HEK293T (cell line): ENCODE measurements at regions not wholly inside any gene's neighbourhood (a gene's known extent, or its start where the extent isn't known, plus 50 kb on each side); places are given as distances from the start of the nearest gene placed in this dataset.

ENCODE experiments used
- CTCF ChIA-PET: fragments of 350-600 bp; formaldehyde crosslinking; extraction: SDS; loops from one replicate; lab custom pipeline; 2021; ENCODE audit warnings: antibody characterized with exemption, inconsistent platforms; lab: Yijun Ruan, JAX
- POLR2A ChIA-PET: fragments of 350-600 bp; formaldehyde crosslinking; extraction: SDS; loops from one replicate; lab custom pipeline; 2020; ENCODE audit warnings: antibody characterized with exemption, inconsistent platforms; lab: Yijun Ruan, JAX
- DNase-seq: peaks from one replicate; pipeline ENCODE4 v3.0.0; 2012; ENCODE audit warnings: mixed read lengths; ENCODE audit errors: extremely low spot score
- ARNT ChIP-seq: fragments of 450-650 bp; IDR thresholded peaks from 2 replicates; pipeline ENCODE4 v1.6.1; 2017; ENCODE audit warnings: mild to moderate bottlenecking
- BHLHE40 ChIP-seq: fragments of 450-650 bp; IDR thresholded peaks from 2 replicates; pipeline ENCODE4 v1.6.1; 2016; ENCODE audit warnings: mild to moderate bottlenecking, moderate library complexity, borderline replicate concordance
- CTBP1 ChIP-seq: fragments of 450-650 bp; IDR thresholded peaks from 2 replicates; pipeline ENCODE4 v1.6.1; 2016; ENCODE audit warnings: borderline replicate concordance
- ELF4 ChIP-seq: fragments of 450-650 bp; IDR thresholded peaks from 2 replicates; pipeline ENCODE4 v1.6.1; 2017; ENCODE audit warnings: antibody characterized with exemption
- FOXA1 ChIP-seq: fragments of 450-650 bp; IDR thresholded peaks from 2 replicates; pipeline ENCODE4 v1.6.1; 2016; ENCODE audit warnings: mild to moderate bottlenecking
- FOXK2 ChIP-seq: fragments of 450-650 bp; IDR thresholded peaks from 2 replicates; pipeline ENCODE4 v1.6.1; 2016; ENCODE audit warnings: mild to moderate bottlenecking
- FOXM1 ChIP-seq: fragments of 450-650 bp; IDR thresholded peaks from 2 replicates; pipeline ENCODE4 v1.6.1; 2017; ENCODE audit warnings: mild to moderate bottlenecking, borderline replicate concordance
- HDGF ChIP-seq: fragments of 450-650 bp; IDR thresholded peaks from 2 replicates; pipeline ENCODE4 v1.6.1; 2017; ENCODE audit warnings: antibody characterized with exemption, borderline replicate concordance
- L3MBTL2 ChIP-seq: fragments of 450-650 bp; conservative IDR thresholded peaks from 2 replicates; pipeline ENCODE4 v1.6.1; 2016; ENCODE audit warnings: mild to moderate bottlenecking
- LEF1 ChIP-seq: fragments of 450-650 bp; IDR thresholded peaks from 2 replicates; pipeline ENCODE4 v1.6.1; 2017; ENCODE audit warnings: mild to moderate bottlenecking, borderline replicate concordance
- NFRKB ChIP-seq: fragments of 450-650 bp; IDR thresholded peaks from 2 replicates; pipeline ENCODE4 v1.6.1; 2016; ENCODE audit warnings: mild to moderate bottlenecking, moderate library complexity
- PKNOX1 ChIP-seq: fragments of 450-650 bp; IDR thresholded peaks from 2 replicates; pipeline ENCODE4 v1.6.1; 2016
- SP1 ChIP-seq: fragments of 450-650 bp; IDR thresholded peaks from 2 replicates; pipeline ENCODE4 v1.6.1; 2017
- SUZ12 ChIP-seq: fragments of 450-650 bp; IDR thresholded peaks from 2 replicates; pipeline ENCODE4 v1.6.1; 2016; ENCODE audit warnings: mild to moderate bottlenecking
- TARDBP ChIP-seq: fragments of 450-650 bp; IDR thresholded peaks from 2 replicates; pipeline ENCODE4 v1.6.1; 2016
- ZNF384 ChIP-seq: fragments of 450-650 bp; IDR thresholded peaks from 2 replicates; pipeline ENCODE4 v1.6.1; 2016

- CTCF ChIA-PET: no interaction called here
- TF ChIP-seq SP1 (no peak), LEF1 (no peak), TARDBP (no peak), ELF4 (no peak), ARNT (no peak), PKNOX1 (no peak), L3MBTL2 (no peak), ZNF384 (no peak), FOXA1 (no peak), SUZ12 (no peak), FOXM1 (no peak), FOXK2 (no peak), BHLHE40 (no peak), HDGF (no peak)
- POLR2A ChIA-PET: no interaction called here
- no peak for DNase-seq
Observed at GRCh38 chr20:24829649-24830370, 119.3 kb upstream of the CST7 start.

DNA sequence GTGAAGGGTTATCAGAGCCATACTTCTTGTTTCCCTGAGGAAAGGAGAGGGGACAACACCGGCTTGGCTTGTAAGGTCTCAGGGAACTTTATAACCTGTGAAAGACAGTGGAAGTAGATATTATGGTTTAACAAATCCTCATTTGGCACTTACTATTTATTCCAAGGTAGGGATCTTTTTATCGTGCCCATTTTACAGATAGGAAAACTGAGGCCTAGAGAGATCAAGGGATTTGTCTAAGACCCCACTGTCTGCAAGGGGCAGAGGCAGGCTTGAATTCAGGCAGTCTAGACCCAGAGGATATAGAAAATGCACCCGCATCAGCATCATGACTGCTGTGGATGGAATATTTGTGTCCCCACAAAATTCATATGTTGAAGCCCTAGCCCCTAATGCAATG is 118.4 kb upstream of the CST7 start:
- no peak for DNase-seq
- TF ChIP-seq ZNF384: no peak
- TF ChIP-seq SP1: no peak
- TF ChIP-seq L3MBTL2: no peak
- no peak for TF ChIP-seq CTBP1
- TF ChIP-seq BHLHE40: no peak
- TF ChIP-seq SUZ12: no peak
- TF ChIP-seq FOXA1: no peak
- TF ChIP-seq FOXK2: no peak
- TF ChIP-seq PKNOX1: no peak
- TF ChIP-seq HDGF: no peak
- TF ChIP-seq NFRKB: no peak
- TF ChIP-seq FOXM1: no peak
- TF ChIP-seq ARNT: no peak
- TF ChIP-seq LEF1: no peak
- TF ChIP-seq TARDBP: no peak
- no peak for TF ChIP-seq ELF4
- CTCF ChIA-PET: no interaction called here
- POLR2A ChIA-PET: no interaction called here

- no peak for DNase-seq
- ChIA-PET CTCF (no interaction called here), POLR2A (no interaction called here)
- TF ChIP-seq FOXK2: no peak
- no peak for TF ChIP-seq FOXA1
- TF ChIP-seq NFRKB: no peak
- TF ChIP-seq SUZ12: no peak
- no peak for TF ChIP-seq PKNOX1
- no peak for TF ChIP-seq FOXM1
- TF ChIP-seq L3MBTL2: no peak
- no peak for TF ChIP-seq ELF4
- no peak for TF ChIP-seq CTBP1
Observed at GRCh38 chr20:24831232-24831631, 117.8 kb upstream of the CST7 start.

DNA sequence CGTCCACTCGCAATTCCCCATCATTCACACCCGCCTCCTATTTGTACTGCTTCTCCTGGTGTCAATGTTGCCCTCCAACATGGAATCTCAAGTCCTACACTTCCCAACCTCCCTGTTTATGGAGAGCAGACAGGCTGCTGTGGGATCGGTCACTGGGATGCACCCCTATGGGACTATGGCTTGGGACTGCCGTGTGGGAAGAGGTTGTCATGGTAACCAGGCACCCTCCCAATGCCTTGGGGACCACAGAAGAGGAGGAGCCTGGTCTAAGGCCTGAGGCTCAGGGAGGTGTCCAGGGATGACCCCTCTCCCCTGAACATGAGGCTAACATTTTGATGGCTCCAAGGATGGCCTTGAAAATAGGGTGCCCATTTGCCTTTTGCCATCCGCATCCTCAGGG is 116.6 kb upstream of the CST7 start:
- ChIA-PET CTCF (no interaction called here), POLR2A (no interaction called here)
- TF ChIP-seq ZNF384: no peak
- TF ChIP-seq FOXM1: no peak
- no peak for TF ChIP-seq FOXK2
- TF ChIP-seq SUZ12: no peak
- TF ChIP-seq NFRKB: no peak
- TF ChIP-seq CTBP1: no peak
- TF ChIP-seq PKNOX1: no peak
- TF ChIP-seq ARNT: no peak
- TF ChIP-seq FOXA1: no peak
- TF ChIP-seq TARDBP: no peak
- no peak for TF ChIP-seq L3MBTL2
- TF ChIP-seq BHLHE40: no peak
- no peak for TF ChIP-seq ELF4
- TF ChIP-seq SP1: no peak
- no peak for TF ChIP-seq LEF1
- DNase-seq: no peak

- CTCF ChIA-PET: interaction anchor here (0.7 kb wide), 1 partner anchor 202 kb away, joined by 3 read pairs; no protein-coding TSS in a partner anchor
- POLR2A ChIA-PET: no interaction called here
Observed at GRCh38 chr20:24833592-24833991, 115.5 kb upstream of the CST7 start.

More at GRCh38 chr20:24833592-24833991, 115.5 kb upstream of the CST7 start:
- TF ChIP-seq TARDBP (no peak), SP1 (no peak), L3MBTL2 (no peak), FOXM1 (no peak), ZNF384 (no peak), NFRKB (no peak)
- DNase-seq: no peak
